H1 (cell line): ENCODE measurements at regions not wholly inside any gene's neighbourhood (a gene's known extent, or its start where the extent isn't known, plus 50 kb on each side); places are given as distances from the start of the nearest gene placed in this dataset.

Experiments used
- CTCF ChIA-PET: fragments of 300-600 bp; sonication (Branson Sonifier 250); formaldehyde crosslinking; loops from one replicate; lab custom pipeline; 2021; ENCODE audit not compliant: partially characterized antibody; lab: Charles Lee
- POLR2A ChIA-PET: fragments of 300-600 bp; sonication (Branson Sonifier 250); formaldehyde crosslinking; loops from one replicate; lab custom pipeline; 2021; ENCODE audit warnings: inconsistent platforms; ENCODE audit not compliant: partially characterized antibody; lab: Charles Lee
- DNase-seq, 2 experiments: peaks; one replicate each; pipeline versions ENCODE4 v3.0.0 to v3.0.0-alpha.2; 2010 to 2022; ENCODE audit warnings: low spot score in 2 of 2, low read depth in 1 of 2, mixed read lengths in 1 of 2
- FAIRE-seq: peaks from 2 replicates; lab custom pipeline; 2011; peaks lifted over from hg19 to GRCh38; lab: Jason Lieb, UNC
- H2AFZ ChIP-seq: 2 replicates; pipeline ENCODE4 v1.8.1; 2012; ENCODE audit warnings: low read length, inconsistent platforms
- H2AK5ac ChIP-seq: 2 replicates; pipeline ENCODE4 v1.6.1; 2013; ENCODE audit warnings: low read depth, low read length
- H2BK120ac ChIP-seq: replicated peaks from 2 replicates; pipeline ENCODE3; 2013; ENCODE audit warnings: low read depth, low read length, inconsistent platforms
- H2BK12ac ChIP-seq: 2 replicates; pipeline ENCODE4 v1.6.1; 2013; ENCODE audit warnings: low read depth, low read length
- H2BK15ac ChIP-seq: 2 replicates; pipeline ENCODE4 v1.6.1; 2013; ENCODE audit warnings: low read length
- H2BK20ac ChIP-seq: 2 replicates; pipeline ENCODE4 v1.6.1; 2013; ENCODE audit warnings: low read length
- H2BK5ac ChIP-seq: 2 replicates; pipeline ENCODE4 v1.6.1; 2013; ENCODE audit warnings: low read depth, low read length
- H3K14ac ChIP-seq: 2 replicates; pipeline ENCODE4 v1.6.1; 2013; ENCODE audit warnings: inconsistent platforms; ENCODE audit not compliant: insufficient read length
- H3K18ac ChIP-seq: 2 replicates; pipeline ENCODE4 v1.6.1; 2013; ENCODE audit warnings: low read length; ENCODE audit errors: extremely low read depth
- H3K23ac ChIP-seq: 2 replicates; pipeline ENCODE4 v1.6.1; 2013; ENCODE audit warnings: inconsistent platforms; ENCODE audit not compliant: insufficient read length
- H3K23me2 ChIP-seq: 2 replicates; pipeline ENCODE4 v1.6.1; 2013; ENCODE audit warnings: low read depth, low read length
- H3K27ac ChIP-seq: 2 replicates; pipeline ENCODE4 v1.6.1; 2011; ENCODE audit warnings: low read depth, low read length, inconsistent platforms
- H3K27me3 ChIP-seq, 4 experiments: replicated peaks in 1 of 4; 1 replicate in 1 of 4; 2 replicates in 3 of 4; pipeline versions ENCODE4 v1.6.1 to v1.8.1; 2011 to 2013; ENCODE audit warnings: low read length in 3 of 4, mild to moderate bottlenecking in 3 of 4, inconsistent platforms in 2 of 4, mixed read lengths in 2 of 4, moderate library complexity in 1 of 4; ENCODE audit not compliant: control insufficient read depth in 3 of 4, insufficient read depth in 3 of 4; ENCODE audit errors: extremely low read depth in 1 of 4
- H3K36me3 ChIP-seq, 4 experiments: 2 replicates each; pipeline versions ENCODE4 v1.6.1 to v1.8.1; 2011 to 2013; ENCODE audit warnings: mild to moderate bottlenecking in 4 of 4, low read length in 3 of 4, moderate library complexity in 2 of 4, control low read depth in 1 of 4, inconsistent platforms in 1 of 4; ENCODE audit not compliant: insufficient read depth in 4 of 4, control insufficient read depth in 2 of 4
- H3K4ac ChIP-seq: replicated peaks from 2 replicates; pipeline ENCODE3; 2013; ENCODE audit warnings: low read length, low read depth, mixed read lengths, inconsistent platforms; ENCODE audit not compliant: insufficient read length
- H3K4me1 ChIP-seq, 4 experiments: replicated peaks in 1 of 4; 1 replicate in 1 of 4; 2 replicates in 3 of 4; pipeline versions ENCODE4 v1.6.1 to v1.8.1; 2011 to 2013; ENCODE audit warnings: low read length in 3 of 4, inconsistent platforms in 2 of 4, mixed read lengths in 1 of 4; ENCODE audit not compliant: insufficient read depth in 4 of 4, control insufficient read depth in 3 of 4
- H3K4me2 ChIP-seq, 2 experiments: 2 replicates each; pipeline versions ENCODE4 v1.6.1 to v1.8.1; 2011 to 2013; ENCODE audit warnings: low read depth in 2 of 2, low read length in 2 of 2, control low read depth in 1 of 2, inconsistent platforms in 1 of 2, mild to moderate bottlenecking in 1 of 2; ENCODE audit not compliant: insufficient read depth in 1 of 2
- H3K4me3 ChIP-seq, 4 experiments: fragments of 200-600, 300-600 bp in 1 of 4; sonication (generic), shearing (Covaris generic), sonication (Bioruptor Twin) in 1 of 4; 2 replicates each; pipeline versions ENCODE4 v1.5.1 to v1.8.1; 2011 to 2016; ENCODE audit warnings: low read length in 4 of 4, low read depth in 3 of 4, control low read depth in 2 of 4, inconsistent platforms in 2 of 4, mild to moderate bottlenecking in 2 of 4, mixed read lengths in 1 of 4, moderate library complexity in 1 of 4; ENCODE audit not compliant: insufficient read depth in 2 of 4; ENCODE audit errors: extremely low read depth in 1 of 4
- H3K56ac ChIP-seq: replicated peaks from 2 replicates; pipeline ENCODE3; 2013; ENCODE audit warnings: low read depth, mild to moderate bottlenecking, mixed read lengths, low read length, inconsistent platforms; ENCODE audit not compliant: insufficient read length
- H3K79me1 ChIP-seq: 2 replicates; pipeline ENCODE4 v1.6.1; 2013; ENCODE audit warnings: low read depth, low read length, control low read depth
- H3K79me2 ChIP-seq, 2 experiments: 2 replicates each; pipeline versions ENCODE4 v1.6.1 to v1.8.1; 2012 to 2013; ENCODE audit warnings: low read length in 2 of 2, mild to moderate bottlenecking in 2 of 2, inconsistent platforms in 1 of 2; ENCODE audit not compliant: insufficient read depth in 2 of 2, control insufficient read depth in 1 of 2
- H3K9ac ChIP-seq, 4 experiments: replicated peaks in 1 of 4; 1 replicate in 1 of 4; 2 replicates in 3 of 4; pipeline versions ENCODE4 v1.6.1 to v1.8.1; 2011 to 2013; ENCODE audit warnings: low read depth in 3 of 4, low read length in 3 of 4, control low read depth in 2 of 4, mild to moderate bottlenecking in 2 of 4, moderate library complexity in 2 of 4, inconsistent platforms in 1 of 4; ENCODE audit errors: extremely low read depth in 1 of 4
- H3K9me3 ChIP-seq, 2 experiments: 2 replicates each; pipeline versions ENCODE4 v1.6.1 to v1.8.1; 2012 to 2013; ENCODE audit warnings: mild to moderate bottlenecking in 2 of 2, moderate library complexity in 2 of 2, control low read depth in 1 of 2, inconsistent platforms in 1 of 2, low read depth in 1 of 2, low read length in 1 of 2, mixed read lengths in 1 of 2; ENCODE audit not compliant: insufficient read depth in 2 of 2
- H4K20me1 ChIP-seq, 2 experiments: replicated peaks in 1 of 2; 2 replicates each; pipeline versions ENCODE3 to v1.8.1; 2011 to 2013; ENCODE audit warnings: inconsistent platforms in 2 of 2, low read length in 2 of 2, mild to moderate bottlenecking in 1 of 2; ENCODE audit not compliant: insufficient read depth in 2 of 2, control insufficient read depth in 1 of 2
- H4K5ac ChIP-seq: 2 replicates; pipeline ENCODE4 v1.6.1; 2013; ENCODE audit warnings: low read length, low read depth, mixed read lengths, inconsistent platforms; ENCODE audit not compliant: insufficient read length
- H4K8ac ChIP-seq: 2 replicates; pipeline ENCODE4 v1.8.0; 2013; ENCODE audit warnings: mild to moderate bottlenecking, moderate library complexity, low read length, inconsistent platforms; ENCODE audit not compliant: insufficient read depth; ENCODE audit errors: extremely low read depth
- H4K91ac ChIP-seq: replicated peaks from 2 replicates; pipeline ENCODE3; 2013; ENCODE audit warnings: low read length, mixed read lengths, inconsistent platforms; ENCODE audit not compliant: insufficient read length
- ZNF274 ChIP-seq: IDR thresholded peaks from 2 replicates; pipeline ENCODE4 v1.7.0; 2012; ENCODE audit warnings: low read length, borderline replicate concordance; ENCODE audit errors: extremely low read depth
- WGBS, 2 experiments: shearing (Covaris generic) in 1 of 2; methylation state at CpG; one replicate each; pipeline versions ENCODE4 v1.1.6 to v1.1.7; 2013 to 2015; ENCODE audit warnings: low lambda C conversion rate in 2 of 2, mixed read lengths in 2 of 2, inconsistent platforms in 1 of 2, low coverage in 1 of 2, missing lambda C conversion rate in 1 of 2; ENCODE audit not compliant: insufficient replicate concordance in 2 of 2, insufficient coverage in 1 of 2, insufficient read length in 1 of 2; ENCODE audit errors: extremely low coverage in 1 of 2, missing lambda C conversion rate in 1 of 2; 5-methylcytosine and 5-hydroxymethylcytosine counted together

- Histone ChIP-seq H3K9ac (no peak overlapping the region), H3K27me3 (peaks cover 0 to under 1% (median 0%) of the 10 kb centered on the region in 4 experiments; a peak in 1 of 7 replicates), H2BK15ac (no peak overlapping the region), H2AFZ (no peak overlapping the region), H3K4me2 (no peak overlapping the region), H3K23ac (no peak overlapping the region), H3K56ac (no peak overlapping the region), H2BK12ac (no peak overlapping the region), H3K9me3 (no peaks in the 10 kb centered on the region), H3K14ac (no peak overlapping the region), H4K91ac (no peak overlapping the region), H2BK120ac (no peak overlapping the region), H3K36me3 (no peaks in the 10 kb centered on the region), H3K79me1 (no peaks in the 10 kb centered on the region), H4K8ac (no peak overlapping the region), H2AK5ac (no peak overlapping the region), H3K79me2 (no peaks in the 10 kb centered on the region), H3K27ac (no peak overlapping the region), H4K20me1 (no peaks in the 10 kb centered on the region), H2BK5ac (no peak overlapping the region), H3K23me2 (no peaks in the 10 kb centered on the region), H2BK20ac (no peak overlapping the region), H4K5ac (no peak overlapping the region), H3K18ac (no peak overlapping the region), H3K4me3 (no peak overlapping the region), H3K4me1 (no peaks in the 10 kb centered on the region), H3K4ac (no peak overlapping the region)
- FAIRE-seq, result no peak
- no peak for TF ChIP-seq ZNF274
- ChIA-PET CTCF (interaction anchor here (0.6 to 1.8 kb wide), 6 partner anchors 12 to 162 kb away, joined by 3 to 6 read pairs (median 4); no protein-coding TSS in a partner anchor), POLR2A (no interaction called here)
- no peak for DNase-seq
- 92% methylated on average over 3 of the region's 3 CpGs; no CpG with 5 or more reads in 1 of the 2 experiments for WGBS, 2 experiments
These were observed 109.0 kb upstream of the DAB2 start for GRCh38 chr5:39533749-39534148.
